ENCODE measurements at regions not wholly inside any gene's neighbourhood (a gene's known extent, or its start where the extent isn't known, plus 50 kb on each side); places are given as distances from the start of the nearest gene placed in this dataset.
A peak's percentile ranks its signal among the peaks of the same experiment; 100 is the strongest.

GRCh38 chr14:54189748-54190354, 207.0 kb upstream of the CDKN3 start:
- DNase-seq, result no peak
- intact Hi-C loops (cut with DNase I), result no loop called here
- no peak for ATAC-seq (ENCODE audit: poor library complexity)

- ATAC-seq (ENCODE audit: poor library complexity) (no peak), DNase-seq (no peak)
- intact Hi-C loops (cut with DNase I), result no loop called here
Measured at GRCh38 chr14:54191846-54192245, 205.0 kb upstream of the CDKN3 start.

- DNase-seq, result no peak
- intact Hi-C loops (cut with DNase I), result no loop called here
Measured at GRCh38 chr14:54192610-54193009, 204.2 kb upstream of the CDKN3 start.

GRCh38 chr14:54193871-54194270, 202.9 kb upstream of the CDKN3 start:
- ATAC-seq (ENCODE audit: poor library complexity) (no peak), DNase-seq (no peak)
- intact Hi-C loops (cut with DNase I), result no loop called here

More at GRCh38 chr14:54192610-54193009, 204.2 kb upstream of the CDKN3 start:
- ATAC-seq (ENCODE audit: poor library complexity), result no peak

DNA sequence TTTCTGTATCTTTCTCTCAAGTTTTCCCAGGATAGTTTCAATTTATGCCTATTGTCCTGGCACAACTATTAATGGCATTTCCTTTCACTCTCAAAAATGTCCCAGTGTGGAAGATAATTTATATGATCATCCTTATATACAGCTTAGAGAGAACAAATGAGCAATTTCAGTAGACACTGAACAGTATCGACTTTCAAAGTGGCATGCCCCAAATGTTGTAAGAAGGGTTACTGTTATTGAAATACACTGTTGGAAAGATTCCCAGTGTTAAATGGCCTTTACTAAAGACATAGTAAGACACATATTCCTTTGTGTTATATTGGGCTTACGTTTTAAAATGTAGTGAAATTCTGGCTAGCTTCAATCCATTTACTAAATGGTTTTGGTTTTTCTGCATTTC, 202.3 kb upstream of the CDKN3 start:
- no peak for ATAC-seq (ENCODE audit: poor library complexity)
- intact Hi-C loops (cut with DNase I), result no loop called here
- no peak for DNase-seq

DNA sequence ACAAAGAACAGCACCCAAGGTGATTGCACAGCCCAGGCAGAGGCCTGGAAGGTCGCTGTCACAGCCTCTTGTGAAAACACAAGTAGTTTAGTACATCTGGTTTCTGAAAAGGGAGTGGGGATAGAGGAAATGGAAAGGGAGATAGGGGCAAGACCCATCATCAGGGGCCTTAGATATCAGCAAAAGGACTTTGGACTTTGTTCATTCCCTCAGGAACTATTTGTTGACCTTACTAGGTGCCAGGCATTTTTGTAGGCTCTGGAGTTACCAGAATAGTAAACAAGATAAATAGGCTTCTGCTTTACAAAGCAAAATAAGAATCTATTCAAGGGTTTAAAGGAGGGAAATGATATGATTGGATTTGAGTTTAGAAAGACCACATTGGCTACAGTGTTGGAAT, 199.4 kb upstream of the CDKN3 start:
- DNase-seq (no peak), ATAC-seq (ENCODE audit: poor library complexity) (no peak)
- intact Hi-C loops (cut with DNase I), result no loop called here

DNA sequence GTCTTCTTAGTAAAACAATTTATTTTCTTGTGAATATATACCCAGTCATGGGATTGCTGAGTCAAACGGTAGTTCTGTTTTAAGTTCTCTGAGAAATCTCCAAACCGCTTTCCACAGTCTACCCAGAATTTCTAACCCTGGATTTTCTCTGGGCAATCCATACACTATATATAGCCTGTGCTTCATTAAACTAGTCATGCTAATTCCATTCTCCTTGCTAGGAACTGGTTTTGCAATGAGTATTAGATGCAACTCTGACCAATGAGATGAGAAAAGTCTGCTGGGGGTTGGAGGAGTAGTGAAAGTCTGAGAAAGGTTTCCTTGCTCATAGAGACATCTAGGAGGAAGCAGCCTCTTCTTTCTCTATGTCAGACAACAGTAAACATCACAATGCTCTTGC, 196.1 kb upstream of the CDKN3 start:
- intact Hi-C loops (cut with DNase I), result no loop called here
- ATAC-seq (ENCODE audit: poor library complexity), result no peak
- DNase-seq, result no peak

GRCh38 chr14:54202288-54202687, 194.5 kb upstream of the CDKN3 start:
- no peak for DNase-seq
- ATAC-seq (ENCODE audit: poor library complexity), result no peak
- intact Hi-C loops (cut with DNase I), result no loop called here

- no peak for DNase-seq
- no peak for ATAC-seq (ENCODE audit: poor library complexity)
- intact Hi-C loops (cut with DNase I), result no loop called here
Measured at GRCh38 chr14:54206516-54206915, 190.3 kb upstream of the CDKN3 start.

DNA sequence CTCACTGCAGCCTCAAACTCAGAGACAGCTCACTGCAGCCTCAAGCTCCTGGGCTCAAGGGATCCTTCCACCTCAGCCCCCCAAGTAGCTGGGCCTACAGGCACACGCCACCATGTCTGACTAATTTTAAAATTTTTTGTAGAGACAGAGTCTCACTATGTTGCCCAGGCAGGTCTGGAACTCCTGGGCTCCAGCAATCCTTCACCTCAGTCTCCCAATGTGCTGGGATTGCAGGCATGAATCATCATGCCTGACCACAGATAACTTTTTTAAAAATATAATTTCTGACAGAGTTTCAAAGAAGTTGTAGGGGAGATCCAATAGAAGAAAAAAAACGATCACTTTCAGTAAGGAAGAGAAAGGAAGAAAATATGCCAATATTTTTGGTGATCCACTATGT, 189.7 kb upstream of the CDKN3 start:
- intact Hi-C loops (cut with DNase I), result no loop called here
- DNase-seq (no peak), ATAC-seq (ENCODE audit: poor library complexity) (no peak)

GRCh38 chr14:54207476-54208462, 189.0 kb upstream of the CDKN3 start:
- no peak for ATAC-seq (ENCODE audit: poor library complexity)
- intact Hi-C loops (cut with DNase I), result no loop called here
- no peak for DNase-seq

DNA sequence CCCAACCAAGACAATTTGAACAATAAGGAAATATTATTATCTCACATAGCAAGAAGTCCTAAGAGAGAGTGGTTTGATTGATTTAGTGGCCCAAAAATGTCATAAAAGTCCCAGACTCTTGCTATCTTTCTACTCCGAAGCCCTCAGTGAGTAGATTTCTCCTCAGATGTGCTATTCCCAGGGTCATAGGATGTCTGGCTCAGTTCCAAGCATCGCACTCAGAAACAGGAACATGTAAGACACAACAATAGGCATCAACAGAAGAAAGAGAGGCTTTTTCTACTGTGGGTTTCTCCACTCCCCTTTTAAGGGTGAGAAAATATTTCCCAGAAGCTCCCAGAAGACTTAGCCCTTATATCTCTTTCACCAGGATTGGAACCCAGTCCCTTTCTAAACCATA, 188.1 kb upstream of the CDKN3 start:
- intact Hi-C loops (cut with DNase I), result no loop called here
- ATAC-seq (ENCODE audit: poor library complexity) (no peak), DNase-seq (no peak)

DNA sequence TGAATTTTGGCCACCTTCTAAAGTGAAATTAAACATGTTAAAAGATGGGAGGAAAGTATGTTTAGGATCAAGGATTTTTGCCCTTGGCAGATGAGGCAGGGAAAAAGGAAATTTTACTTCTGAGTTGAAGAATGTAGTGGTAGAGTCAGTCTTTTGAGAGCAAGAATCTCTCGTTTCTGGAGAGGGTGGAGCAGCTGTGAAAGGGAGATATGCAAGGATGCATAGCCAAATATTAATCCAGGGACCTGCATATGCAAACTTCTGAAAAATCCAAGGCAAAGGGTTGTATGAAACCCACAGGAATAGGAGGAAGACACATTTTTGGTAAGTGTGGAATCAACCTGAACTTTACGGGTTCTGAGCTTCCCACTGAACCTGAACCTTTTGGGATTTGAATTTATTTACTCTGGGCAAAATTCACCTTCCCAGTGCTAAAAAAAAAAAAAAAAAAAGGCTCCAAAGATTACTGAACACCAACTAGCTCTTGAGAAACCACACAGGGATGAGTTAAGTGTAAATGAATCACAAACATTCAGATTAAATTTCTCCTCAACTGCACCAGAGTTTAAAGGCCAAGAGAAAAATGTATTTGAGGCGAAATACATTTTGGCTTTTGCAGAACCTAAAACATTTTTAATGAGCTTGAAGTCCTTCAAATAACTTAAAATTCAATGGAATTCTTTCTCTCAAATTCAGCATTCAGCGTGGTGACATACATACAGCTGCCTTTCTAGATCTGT, 187.1 kb upstream of the CDKN3 start:
- DNase-seq (no peak), ATAC-seq (ENCODE audit: poor library complexity) (no peak)
- intact Hi-C loops (cut with DNase I), result no loop called here

- intact Hi-C loops (cut with DNase I), result no loop called here
- no peak for DNase-seq
- ATAC-seq (ENCODE audit: poor library complexity), result peak; percentile 82
Measured at GRCh38 chr14:54211551-54212308, 185.1 kb upstream of the CDKN3 start.

GRCh38 chr14:54213536-54213935, 183.3 kb upstream of the CDKN3 start:
- ATAC-seq (ENCODE audit: poor library complexity) (no peak), DNase-seq (no peak)
- intact Hi-C loops (cut with DNase I), result no loop called here

DNA sequence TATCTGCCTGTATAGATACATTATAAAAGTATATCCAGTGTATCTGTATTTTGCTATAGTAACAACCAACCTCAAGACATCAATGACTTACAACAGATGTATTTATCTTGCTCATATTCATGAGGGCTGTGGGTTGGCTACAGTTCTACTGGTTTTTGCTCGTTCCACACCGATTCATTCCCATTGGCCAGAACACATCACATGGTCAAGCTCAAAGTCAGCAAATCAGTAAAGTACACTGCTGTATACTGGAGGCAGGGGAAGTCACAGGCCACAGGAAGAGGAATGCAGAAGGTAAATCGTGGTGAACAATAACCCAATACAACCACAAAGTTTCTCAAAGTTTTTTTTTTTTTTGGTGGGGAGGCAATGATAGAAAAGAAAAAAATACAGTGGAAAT, 180.0 kb upstream of the CDKN3 start:
- no peak for DNase-seq
- ATAC-seq (ENCODE audit: poor library complexity), result no peak
- intact Hi-C loops (cut with DNase I), result no loop called here

DNA sequence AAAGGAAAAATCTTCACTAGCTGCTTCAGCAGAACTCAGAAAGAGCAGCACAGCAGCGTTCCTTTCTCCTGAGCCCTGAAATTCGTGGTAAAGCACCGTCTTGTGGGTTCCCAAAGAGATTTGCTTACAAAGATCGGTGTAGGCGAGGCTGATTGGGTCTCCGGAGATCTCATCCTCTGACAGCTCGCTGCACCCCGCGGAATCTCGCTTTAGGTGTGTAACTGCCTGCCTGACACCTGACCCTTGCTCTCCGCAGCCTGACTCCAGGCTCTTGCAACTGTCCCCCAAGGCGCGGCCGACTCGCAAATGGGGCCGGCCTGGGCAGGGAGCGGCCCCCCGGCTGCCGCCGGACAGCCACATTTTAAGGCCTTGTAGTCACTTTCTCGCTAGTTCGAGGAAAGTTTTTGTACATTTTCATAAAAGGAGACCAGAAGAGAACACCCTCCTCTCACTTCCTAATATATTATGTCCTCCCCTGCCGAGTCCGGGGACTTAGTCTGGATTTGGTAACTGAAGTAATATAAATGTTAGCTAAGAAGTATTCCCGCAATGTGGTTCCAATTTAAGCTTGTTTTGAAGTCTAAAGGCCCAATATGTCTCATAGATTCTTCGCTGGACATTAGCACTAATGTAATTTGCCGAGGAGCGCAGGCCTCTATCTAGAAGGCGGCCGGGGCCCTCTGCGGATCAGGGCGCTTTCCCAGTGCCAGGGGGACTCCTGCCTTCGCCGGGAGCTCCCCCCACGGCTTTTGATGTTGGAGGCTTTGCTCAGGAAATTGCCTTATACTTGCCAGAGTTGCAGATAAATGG, 177.3 kb upstream of the CDKN3 start:
- peak; percentile 38 for DNase-seq
- intact Hi-C loops (cut with DNase I), result no loop called here

GRCh38 chr14:54220071-54220703, 176.6 kb upstream of the CDKN3 start:
- peak; percentile 90 for ATAC-seq (ENCODE audit: poor library complexity)
- intact Hi-C loops (cut with DNase I), result no loop called here
- peak; percentile 63 for DNase-seq

More for the DNA sequence above, 177.3 kb upstream of the CDKN3 start:
- ATAC-seq (ENCODE audit: poor library complexity), result peak; percentile 15

Measured in Right ventricle myocardium superior (tissue), 1 donor.